Endodermal cell (in vitro differentiated cells): ENCODE measurements at regions not wholly inside any gene's neighbourhood (a gene's known extent, or its start where the extent isn't known, plus 50 kb on each side); places are given as distances from the start of the nearest gene placed in this dataset.

Experiments used
- DNase-seq: peaks from one replicate; pipeline ENCODE4 v3.0.0-alpha.2; 2017
- H3K27ac ChIP-seq: 2 replicates; pipeline ENCODE4 v1.5.1; 2013; ENCODE audit warnings: mild to moderate bottlenecking, low read depth, low read length, moderate library complexity
- H3K27me3 ChIP-seq: 2 replicates; pipeline ENCODE4 v1.6.1; 2013; ENCODE audit warnings: mild to moderate bottlenecking, low read length, moderate library complexity; ENCODE audit not compliant: insufficient read depth, control insufficient read depth, poor library complexity, severe bottlenecking
- H3K36me3 ChIP-seq: 2 replicates; pipeline ENCODE4 v1.7.0; 2013; ENCODE audit warnings: mild to moderate bottlenecking, low read length, moderate library complexity; ENCODE audit not compliant: control insufficient read depth, insufficient read depth
- H3K4me1 ChIP-seq: one replicate; pipeline ENCODE4 v1.7.0; 2013; ENCODE audit warnings: low read length; ENCODE audit not compliant: control insufficient read depth, insufficient read depth
- H3K4me3 ChIP-seq: 2 replicates; pipeline ENCODE4 v1.5.1; 2013; ENCODE audit warnings: mild to moderate bottlenecking, low read length, moderate library complexity
- H3K9ac ChIP-seq: 2 replicates; pipeline ENCODE4 v1.6.1; 2013; ENCODE audit warnings: mild to moderate bottlenecking, low read length, moderate library complexity; ENCODE audit not compliant: poor library complexity, severe bottlenecking; ENCODE audit errors: extremely low read depth
- H3K9me3 ChIP-seq: 2 replicates; pipeline ENCODE4 v1.6.1; 2013; ENCODE audit warnings: mild to moderate bottlenecking, low read length, moderate library complexity; ENCODE audit not compliant: control insufficient read depth
- H3K27ac Mint-ChIP-seq: 2 replicates; pipeline ENCODE4 v1.8.0; 2020; ENCODE audit warnings: mixed read lengths
- H3K27me3 Mint-ChIP-seq: 2 replicates; pipeline ENCODE4 v1.8.0; 2021; ENCODE audit warnings: mild to moderate bottlenecking, mixed read lengths; ENCODE audit not compliant: insufficient read depth
- H3K36me3 Mint-ChIP-seq: 2 replicates; pipeline ENCODE4 v1.8.0; 2020; ENCODE audit warnings: low read depth, mixed read lengths
- H3K4me1 Mint-ChIP-seq: 2 replicates; pipeline ENCODE4 v1.8.0; 2020; ENCODE audit warnings: mixed read lengths
- H3K4me3 Mint-ChIP-seq: 2 replicates; pipeline ENCODE4 v1.8.0; 2020; ENCODE audit warnings: mild to moderate bottlenecking, moderate library complexity, mixed read lengths
- H3K9me3 Mint-ChIP-seq: 2 replicates; pipeline ENCODE4 v1.8.0; 2020; ENCODE audit warnings: mild to moderate bottlenecking, mixed read lengths
- CTCF ChIP-seq: fragments of 200-600 bp; sonication (generic); conservative IDR thresholded peaks from 2 replicates; pipeline ENCODE4 v1.5.0; 2021; ENCODE audit warnings: antibody characterized with exemption, mild to moderate bottlenecking
- WGBS, 2 experiments: methylation state at CpG; one replicate each; pipeline versions ENCODE4 v1.1.5 to v1.1.7; 2013; ENCODE audit warnings: missing lambda C conversion rate in 2 of 2, mixed read lengths in 1 of 2; ENCODE audit not compliant: insufficient coverage in 1 of 2, insufficient read length in 1 of 2; 5-methylcytosine and 5-hydroxymethylcytosine counted together

GRCh38 chr12:63382930-63383329 lies 231.9 kb upstream of the AVPR1A start:
- H3K36me3 Mint-ChIP-seq, result no peaks in the 10 kb centered on the region
- H3K9me3 ChIP-seq, result no peaks in the 10 kb centered on the region
- no peak for TF ChIP-seq CTCF
- no peaks in the 10 kb centered on the region for H3K4me1 ChIP-seq
- H3K4me1 Mint-ChIP-seq, result peaks cover 6% of the 10 kb centered on the region
- no peak overlapping the region for H3K4me3 ChIP-seq
- no peak overlapping the region for H3K27ac ChIP-seq
- no peaks in the 10 kb centered on the region for H3K27me3 ChIP-seq
- H3K9ac ChIP-seq, result no peak overlapping the region
- DNase-seq, result no peak
- no peaks in the 10 kb centered on the region for H3K27me3 Mint-ChIP-seq
- no peak overlapping the region for H3K4me3 Mint-ChIP-seq
- no peaks in the 10 kb centered on the region for H3K9me3 Mint-ChIP-seq
- no peak overlapping the region for H3K27ac Mint-ChIP-seq
- H3K36me3 ChIP-seq, result no peaks in the 10 kb centered on the region

DNA sequence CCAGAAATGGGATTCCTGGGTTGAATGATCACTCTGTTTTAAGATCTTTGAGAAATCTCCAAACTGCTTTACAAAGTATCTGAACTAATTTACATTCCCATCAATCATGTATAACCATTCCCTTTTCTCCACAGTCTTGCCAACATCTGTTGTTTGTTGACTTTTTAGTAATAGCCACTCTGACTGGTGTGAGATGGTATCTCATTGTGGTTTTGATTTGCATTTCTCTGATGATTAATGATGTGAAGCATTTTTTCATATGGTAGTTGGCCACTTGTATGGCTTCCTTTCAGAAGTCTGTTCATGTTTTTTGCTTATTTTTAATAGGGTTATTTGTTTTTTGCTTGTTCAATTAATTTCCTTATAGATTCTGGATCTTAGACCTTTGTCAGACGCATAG lies 211.8 kb upstream of the AVPR1A start:
- no peak overlapping the region for H3K4me3 Mint-ChIP-seq
- no peaks in the 10 kb centered on the region for H3K9me3 ChIP-seq
- no peaks in the 10 kb centered on the region for H3K4me1 ChIP-seq
- DNase-seq, result no peak
- H3K27ac Mint-ChIP-seq, result no peak overlapping the region
- no peaks in the 10 kb centered on the region for H3K4me1 Mint-ChIP-seq
- no peaks in the 10 kb centered on the region for H3K27me3 Mint-ChIP-seq
- H3K36me3 ChIP-seq, result no peaks in the 10 kb centered on the region
- TF ChIP-seq CTCF, result no peak
- no peak overlapping the region for H3K27ac ChIP-seq
- peaks cover 12% of the 10 kb centered on the region for H3K9me3 Mint-ChIP-seq
- H3K9ac ChIP-seq, result no peak overlapping the region
- WGBS, 2 experiments, result 80 to 90% methylated on average over 1 of the region's 1 CpG
- no peaks in the 10 kb centered on the region for H3K27me3 ChIP-seq
- H3K36me3 Mint-ChIP-seq, result no peaks in the 10 kb centered on the region
- no peak overlapping the region for H3K4me3 ChIP-seq

GRCh38 chr12:63362166-63362565 lies 211.2 kb upstream of the AVPR1A start:
- Mint-ChIP-seq H3K27me3 (no peaks in the 10 kb centered on the region), H3K4me3 (no peak overlapping the region), H3K9me3 (peaks cover 9% of the 10 kb centered on the region), H3K27ac (no peak overlapping the region), H3K36me3 (no peaks in the 10 kb centered on the region), H3K4me1 (no peaks in the 10 kb centered on the region)
- DNase-seq, result no peak
- H3K27me3 ChIP-seq, result no peaks in the 10 kb centered on the region
- H3K9me3 ChIP-seq, result no peaks in the 10 kb centered on the region
- no peak overlapping the region for H3K4me3 ChIP-seq
- no peaks in the 10 kb centered on the region for H3K4me1 ChIP-seq
- 98 to 100% methylated on average over 1 to 2 of the region's 2 CpGs for WGBS, 2 experiments
- H3K36me3 ChIP-seq, result no peaks in the 10 kb centered on the region
- no peak overlapping the region for H3K9ac ChIP-seq
- no peak overlapping the region for H3K27ac ChIP-seq
- TF ChIP-seq CTCF, result no peak
